Mesenchymal stem cell (in vitro differentiated cells and primary cell): ENCODE measurements at regions not wholly inside any gene's neighbourhood (a gene's known extent, or its start where the extent isn't known, plus 50 kb on each side); places are given as distances from the start of the nearest gene placed in this dataset.
"Not testable (repeated sequence)": the region's sequence is repeated elsewhere in the genome, so short reads cannot be mapped to it uniquely, and the experiment has no call there.

Source experiments
- DNase-seq: peaks from one replicate; pipeline ENCODE4 v3.0.0-alpha.2; 2013
- H2AFZ ChIP-seq: one replicate; pipeline ENCODE4 v1.6.1; 2013; ENCODE audit warnings: low read depth, mild to moderate bottlenecking, control low read depth, inconsistent platforms, low read length, moderate library complexity
- H2AK5ac ChIP-seq: 2 replicates; pipeline ENCODE4 v1.6.1; 2013; ENCODE audit warnings: low read length, moderate library complexity, mild to moderate bottlenecking, inconsistent platforms; ENCODE audit not compliant: severe bottlenecking
- H2BK120ac ChIP-seq: one replicate; pipeline ENCODE4 v1.6.1; 2013; ENCODE audit warnings: low read depth, mild to moderate bottlenecking, inconsistent platforms, low read length, moderate library complexity
- H2BK12ac ChIP-seq, 2 experiments: one replicate each; pipeline ENCODE4 v1.6.1; 2013; ENCODE audit warnings: inconsistent platforms in 2 of 2, low read length in 2 of 2, mild to moderate bottlenecking in 2 of 2, moderate library complexity in 2 of 2, control low read depth in 1 of 2
- H2BK15ac ChIP-seq: one replicate; pipeline ENCODE4 v1.6.1; 2013; ENCODE audit warnings: mild to moderate bottlenecking, low read depth, inconsistent platforms; ENCODE audit not compliant: poor library complexity, severe bottlenecking
- H2BK5ac ChIP-seq: 2 replicates; pipeline ENCODE4 v1.6.1; 2013; ENCODE audit warnings: low read depth, mild to moderate bottlenecking, low read length, control low read depth, inconsistent platforms; ENCODE audit not compliant: poor library complexity, severe bottlenecking
- H3K14ac ChIP-seq, 2 experiments: one replicate each; pipeline ENCODE4 v1.6.1; 2013; ENCODE audit warnings: inconsistent platforms in 2 of 2, low read length in 2 of 2, control low read depth in 1 of 2, mild to moderate bottlenecking in 1 of 2, moderate library complexity in 1 of 2
- H3K18ac ChIP-seq, 2 experiments: one replicate each; pipeline ENCODE4 v1.6.1; 2013; ENCODE audit warnings: inconsistent platforms in 2 of 2, low read length in 2 of 2, control low read depth in 1 of 2, low read depth in 1 of 2, mild to moderate bottlenecking in 1 of 2
- H3K23ac ChIP-seq, 2 experiments: one replicate each; pipeline ENCODE4 v1.6.1; 2013; ENCODE audit warnings: inconsistent platforms in 2 of 2, low read length in 2 of 2, mild to moderate bottlenecking in 2 of 2, moderate library complexity in 2 of 2, control low read depth in 1 of 2
- H3K27ac ChIP-seq: 2 replicates; pipeline ENCODE4 v1.5.1; 2013; ENCODE audit warnings: mild to moderate bottlenecking, moderate library complexity, low read length, control low read depth, inconsistent platforms; ENCODE audit not compliant: poor library complexity, severe bottlenecking
- H3K27me3 ChIP-seq, 2 experiments: 2 replicates each; pipeline versions ENCODE4 v1.6.1 to v1.7.0; 2013; ENCODE audit warnings: low read length in 2 of 2, mild to moderate bottlenecking in 2 of 2, moderate library complexity in 2 of 2, control low read depth in 1 of 2, inconsistent platforms in 1 of 2; ENCODE audit not compliant: control insufficient read depth in 1 of 2, insufficient read depth in 1 of 2
- H3K36me3 ChIP-seq, 2 experiments: 2 replicates each; pipeline versions ENCODE4 v1.6.1 to v1.7.0; 2013; ENCODE audit warnings: low read length in 2 of 2, control low read depth in 1 of 2, inconsistent platforms in 1 of 2, low read depth in 1 of 2, mild to moderate bottlenecking in 1 of 2; ENCODE audit not compliant: insufficient read depth in 2 of 2, control insufficient read depth in 1 of 2
- H3K4ac ChIP-seq, 2 experiments: one replicate each; pipeline ENCODE4 v1.6.1; 2013; ENCODE audit warnings: inconsistent platforms in 2 of 2, low read length in 2 of 2, mild to moderate bottlenecking in 2 of 2, moderate library complexity in 2 of 2, control low read depth in 1 of 2, low read depth in 1 of 2
- H3K4me1 ChIP-seq: 2 replicates; pipeline ENCODE4 v1.6.1; 2013; ENCODE audit warnings: low read depth, low read length, control low read depth; ENCODE audit not compliant: control insufficient read depth, insufficient read depth
- H3K4me2 ChIP-seq: 2 replicates; pipeline ENCODE4 v1.6.1; 2013; ENCODE audit warnings: low read length, mild to moderate bottlenecking, inconsistent platforms; ENCODE audit not compliant: poor library complexity, severe bottlenecking
- H3K4me3 ChIP-seq, 2 experiments: 2 replicates each; pipeline versions ENCODE4 v1.5.1 to v1.7.0; 2013; ENCODE audit warnings: low read length in 2 of 2, mild to moderate bottlenecking in 2 of 2, control low read depth in 1 of 2, low read depth in 1 of 2; ENCODE audit not compliant: insufficient read depth in 1 of 2
- H3K79me1 ChIP-seq: replicated peaks from 2 replicates; pipeline ENCODE4 v1.6.1; 2013; ENCODE audit warnings: mild to moderate bottlenecking, control low read depth, low read length, inconsistent platforms; ENCODE audit not compliant: poor library complexity, severe bottlenecking
- H3K9ac ChIP-seq: 2 replicates; pipeline ENCODE4 v1.7.0; 2013; ENCODE audit warnings: mild to moderate bottlenecking, low read length, moderate library complexity
- H3K9me3 ChIP-seq: 2 replicates; pipeline ENCODE4 v1.7.0; 2013; ENCODE audit warnings: mild to moderate bottlenecking, low read length; ENCODE audit not compliant: control insufficient read depth
- H4K8ac ChIP-seq: one replicate; pipeline ENCODE4 v1.6.1; 2013; ENCODE audit warnings: inconsistent platforms, mild to moderate bottlenecking, low read length, moderate library complexity
- H4K91ac ChIP-seq: one replicate; pipeline ENCODE4 v1.6.1; 2013; ENCODE audit warnings: mild to moderate bottlenecking, low read length, inconsistent platforms
- WGBS: methylation state at CpG from one replicate; pipeline ENCODE4 v1.1.7; 2013; ENCODE audit warnings: mixed read lengths; 5-methylcytosine and 5-hydroxymethylcytosine counted together

- H2AFZ ChIP-seq, H3K4ac ChIP-seq, H3K27me3 ChIP-seq, H2BK120ac ChIP-seq, H2AK5ac ChIP-seq, H3K9me3 ChIP-seq, H3K23ac ChIP-seq, H3K4me3 ChIP-seq, H3K9ac ChIP-seq, H4K8ac ChIP-seq, H3K4me2 ChIP-seq, H2BK5ac ChIP-seq, H3K18ac ChIP-seq, DNase-seq, H3K14ac ChIP-seq, H2BK15ac ChIP-seq, H2BK12ac ChIP-seq, H3K79me1 ChIP-seq, H3K4me1 ChIP-seq, H4K91ac ChIP-seq, H3K36me3 ChIP-seq, H3K27ac ChIP-seq: not testable (repeated sequence)
- 73% methylated on average over 1 of the region's 14 CpGs for WGBS
Measured at GRCh38 chr14:106714446-106715428, 1188.4 kb downstream of the TMEM121 start.

DNA sequence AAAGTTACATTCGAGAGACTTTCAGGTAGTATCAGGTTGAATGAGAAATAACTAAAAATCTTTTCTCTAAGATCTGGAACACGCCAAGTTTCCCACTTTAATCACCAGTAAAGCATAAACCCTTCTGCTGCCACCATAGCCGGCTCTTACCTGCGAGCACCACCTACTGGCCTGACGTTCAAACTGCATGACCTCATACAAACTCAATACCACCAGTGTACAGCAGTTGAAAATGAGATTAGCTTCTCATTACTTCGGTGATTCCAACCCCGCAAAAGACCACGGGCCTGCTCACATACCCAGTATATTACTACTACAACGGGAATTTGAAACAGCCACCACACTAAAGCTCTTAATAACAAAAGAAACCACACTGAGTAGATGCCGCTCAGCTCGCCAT, 1191.2 kb downstream of the TMEM121 start:
- H4K8ac ChIP-seq, H3K79me1 ChIP-seq, H2AK5ac ChIP-seq, H3K9ac ChIP-seq, DNase-seq, H3K18ac ChIP-seq, H2BK12ac ChIP-seq, H2BK5ac ChIP-seq, H3K4me2 ChIP-seq, H2AFZ ChIP-seq, H2BK120ac ChIP-seq, H3K9me3 ChIP-seq, H3K23ac ChIP-seq, H3K4me1 ChIP-seq, H3K4ac ChIP-seq, H3K4me3 ChIP-seq, H3K27ac ChIP-seq, H3K14ac ChIP-seq, H2BK15ac ChIP-seq, H4K91ac ChIP-seq, H3K27me3 ChIP-seq, H3K36me3 ChIP-seq: not testable (repeated sequence)
- WGBS = 47% methylated on average over 6 of the region's 11 CpGs

DNA sequence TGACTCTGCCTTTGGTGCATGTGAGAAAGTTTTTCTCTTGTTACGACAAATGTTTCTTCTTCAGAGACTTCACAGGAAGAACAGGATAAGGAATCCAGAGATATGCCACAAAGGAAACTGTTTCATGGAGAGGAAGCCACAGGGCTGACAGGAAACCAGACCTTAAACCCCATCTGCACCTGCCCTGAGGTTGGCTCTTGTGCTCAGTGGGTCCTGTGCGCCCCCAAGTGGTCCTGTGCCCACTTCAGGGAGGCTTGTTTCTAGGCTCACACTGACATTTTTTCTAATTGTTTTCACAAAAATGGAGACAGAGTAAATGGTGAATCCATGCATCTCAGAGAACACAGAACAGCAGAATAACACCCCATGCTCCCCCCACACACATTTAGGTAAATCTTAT, 1193.5 kb downstream of the TMEM121 start:
- H3K27ac ChIP-seq, H3K14ac ChIP-seq, H2BK15ac ChIP-seq, H2BK12ac ChIP-seq, H2BK5ac ChIP-seq, H3K4me1 ChIP-seq, H3K79me1 ChIP-seq, H2AFZ ChIP-seq, H3K4me2 ChIP-seq, H4K8ac ChIP-seq, H3K18ac ChIP-seq, H3K9ac ChIP-seq, H2BK120ac ChIP-seq, H3K4me3 ChIP-seq, H3K23ac ChIP-seq, DNase-seq, H3K27me3 ChIP-seq, H3K9me3 ChIP-seq, H4K91ac ChIP-seq, H2AK5ac ChIP-seq, H3K4ac ChIP-seq, H3K36me3 ChIP-seq: not testable (repeated sequence)
- WGBS = no CpG with 5 or more reads among the region's 2 CpGs

GRCh38 chr14:106721926-106722325, 1195.5 kb downstream of the TMEM121 start:
- not testable (repeated sequence) for H3K27me3 ChIP-seq, H4K8ac ChIP-seq, H3K4me3 ChIP-seq, H4K91ac ChIP-seq, H3K79me1 ChIP-seq, H3K4ac ChIP-seq, H2AK5ac ChIP-seq, H3K9me3 ChIP-seq, H2BK120ac ChIP-seq, H3K23ac ChIP-seq, H2BK12ac ChIP-seq, DNase-seq, H3K4me2 ChIP-seq, H3K4me1 ChIP-seq, H3K14ac ChIP-seq, H2AFZ ChIP-seq, H3K18ac ChIP-seq, H2BK5ac ChIP-seq, H3K36me3 ChIP-seq, H2BK15ac ChIP-seq, H3K9ac ChIP-seq, H3K27ac ChIP-seq
- no CpG with 5 or more reads among the region's 4 CpGs for WGBS
